ENCODE measurements at regions not wholly inside any gene's neighbourhood (a gene's known extent, or its start where the extent isn't known, plus 50 kb on each side); places are given as distances from the start of the nearest gene placed in this dataset.
"Not testable (repeated sequence)": the region's sequence is repeated elsewhere in the genome, so short reads cannot be mapped to it uniquely, and the experiment has no call there.

DNA sequence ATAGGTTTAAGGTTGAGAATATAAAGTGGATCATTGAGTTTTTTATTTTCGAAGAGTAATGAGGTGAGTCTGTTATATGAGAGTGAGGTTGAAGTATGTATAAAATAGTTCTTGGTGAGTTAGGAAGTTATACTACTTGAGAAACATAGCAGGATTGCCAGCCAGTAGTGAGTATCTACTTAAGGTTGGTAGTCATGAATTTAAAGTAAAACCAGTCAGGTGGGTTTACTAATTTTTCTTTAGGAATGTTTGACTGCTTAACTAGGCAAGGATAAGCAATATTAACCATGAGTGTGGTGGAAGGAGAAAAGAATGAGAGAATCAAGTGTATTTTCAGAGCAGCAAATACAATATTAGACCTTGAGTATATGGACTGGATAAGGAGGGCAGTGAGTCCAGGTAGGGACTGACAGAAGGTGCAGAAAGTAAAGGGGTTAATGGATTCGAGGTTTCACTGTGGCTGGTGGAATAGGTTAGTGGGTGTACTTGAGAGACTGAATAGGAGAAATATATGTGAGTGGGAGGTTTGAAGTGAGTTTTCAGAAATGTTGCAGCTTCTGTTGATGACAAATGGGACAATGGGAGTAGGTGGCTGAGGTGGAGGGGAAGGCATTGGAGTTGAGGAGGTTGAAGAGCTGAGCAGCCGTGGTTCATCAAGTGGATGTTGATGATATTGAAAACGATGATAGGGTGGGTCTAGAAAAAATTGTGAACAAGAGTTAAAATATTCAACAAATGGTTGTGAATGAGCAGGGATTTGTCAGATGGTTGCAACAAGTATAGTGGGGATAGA lies 232.5 kb upstream of the ASCC3 start:
- DNase-seq (ENCODE audit: low spot score), result no peak

DNA sequence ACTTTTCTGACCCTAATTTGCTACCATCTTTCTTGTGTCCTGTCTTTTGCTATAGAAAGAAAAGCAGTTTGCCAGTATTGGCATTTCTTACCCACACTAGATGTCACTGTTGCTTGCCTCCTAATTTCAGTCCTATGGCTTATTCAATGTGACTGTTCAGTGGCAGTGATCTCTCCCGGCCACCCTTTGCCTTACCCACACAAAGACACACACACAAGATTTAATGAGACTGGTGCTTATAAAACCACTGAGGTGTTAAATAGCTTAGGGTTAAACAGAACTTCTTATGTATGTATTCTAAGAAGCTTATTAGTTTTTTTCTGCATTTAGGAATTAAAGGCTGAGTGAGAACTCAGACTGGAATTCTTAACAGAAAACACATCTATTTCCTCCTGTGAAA lies 233.6 kb upstream of the ASCC3 start:
- no peak for DNase-seq (ENCODE audit: low spot score)

- DNase-seq (ENCODE audit: low spot score), result no peak
These were observed 235.2 kb upstream of the ASCC3 start for GRCh38 chr6:101116337-101116736.

DNA sequence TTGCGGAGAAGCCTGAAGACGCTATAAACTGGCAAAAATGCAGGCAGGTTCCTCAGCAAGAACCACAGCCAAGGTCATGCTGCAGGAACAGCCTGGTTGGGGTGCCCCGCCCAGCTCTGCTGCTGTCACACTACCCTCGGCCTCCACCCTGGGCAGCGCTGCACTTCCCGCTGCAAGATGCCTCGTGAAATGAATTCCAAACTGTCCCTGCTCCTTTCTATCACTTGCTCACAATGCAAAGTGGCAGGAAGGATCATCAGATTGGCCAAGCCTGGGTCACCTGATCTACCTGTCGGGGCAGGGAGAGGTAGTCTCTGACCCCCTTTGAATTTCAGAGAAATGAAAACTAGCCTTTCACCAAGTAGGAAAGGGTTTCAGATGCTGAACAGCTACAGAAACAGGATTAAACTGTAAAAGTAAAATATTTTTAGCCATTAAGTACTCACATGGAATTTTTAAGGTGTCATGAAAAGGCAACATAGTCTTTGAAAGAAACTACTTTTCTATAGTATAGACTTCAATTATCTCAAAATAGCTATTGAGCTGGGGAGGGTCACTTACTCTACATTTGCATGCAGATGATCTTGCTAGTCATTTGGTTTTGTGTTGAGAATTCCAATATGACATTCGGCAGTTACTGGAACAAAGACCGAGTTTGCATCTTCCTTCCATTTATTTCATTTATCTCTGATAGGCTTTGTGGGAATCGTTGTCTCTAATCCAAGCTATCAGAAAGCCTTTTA lies 236.4 kb upstream of the ASCC3 start:
- DNase-seq (ENCODE audit: low spot score), result no peak

- no peak for DNase-seq (ENCODE audit: low spot score)
These were observed 236.9 kb upstream of the ASCC3 start for GRCh38 chr6:101118136-101118396.

DNA sequence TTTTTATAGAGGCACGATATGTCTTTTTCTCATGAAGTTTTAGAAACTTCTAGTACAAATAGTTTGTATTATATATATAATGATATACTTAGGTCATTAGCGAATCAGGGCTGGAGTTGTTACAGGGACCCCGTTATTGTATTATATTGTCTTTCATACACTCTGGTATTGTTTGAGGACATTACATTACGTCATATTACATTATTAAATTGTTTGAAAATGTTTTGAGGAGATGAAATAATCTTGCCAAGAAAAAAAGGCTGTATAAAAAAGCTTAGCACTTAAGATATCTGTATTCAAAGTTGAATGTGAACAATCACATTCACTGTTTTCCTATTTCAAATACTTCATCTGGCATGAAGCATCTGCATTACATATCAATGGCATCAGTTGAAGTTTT lies 239.6 kb upstream of the ASCC3 start:
- DNase-seq (ENCODE audit: low spot score), result no peak

GRCh38 chr6:101125380-101125971 lies 244.3 kb upstream of the ASCC3 start:
- no peak for DNase-seq (ENCODE audit: low spot score)

DNA sequence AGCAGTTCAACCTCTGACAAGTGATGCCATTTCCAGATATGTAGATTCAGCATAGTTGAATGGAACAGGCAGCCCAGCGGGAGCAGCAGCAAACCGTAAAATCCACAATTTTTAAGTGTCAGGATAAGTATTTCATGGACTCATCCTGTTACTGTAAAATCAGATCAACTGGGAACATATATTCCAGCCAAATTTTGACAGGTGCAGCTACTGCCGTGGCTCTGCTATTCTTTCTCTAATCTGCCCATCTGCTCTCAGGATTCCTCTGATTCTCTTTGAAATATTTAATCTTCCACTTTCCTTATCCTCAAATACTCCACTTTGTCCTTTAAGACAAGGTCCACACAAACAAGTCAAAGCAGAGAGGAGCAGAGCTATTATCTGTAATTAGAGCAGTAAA lies 245.4 kb upstream of the ASCC3 start:
- no peak for DNase-seq (ENCODE audit: low spot score)

DNA sequence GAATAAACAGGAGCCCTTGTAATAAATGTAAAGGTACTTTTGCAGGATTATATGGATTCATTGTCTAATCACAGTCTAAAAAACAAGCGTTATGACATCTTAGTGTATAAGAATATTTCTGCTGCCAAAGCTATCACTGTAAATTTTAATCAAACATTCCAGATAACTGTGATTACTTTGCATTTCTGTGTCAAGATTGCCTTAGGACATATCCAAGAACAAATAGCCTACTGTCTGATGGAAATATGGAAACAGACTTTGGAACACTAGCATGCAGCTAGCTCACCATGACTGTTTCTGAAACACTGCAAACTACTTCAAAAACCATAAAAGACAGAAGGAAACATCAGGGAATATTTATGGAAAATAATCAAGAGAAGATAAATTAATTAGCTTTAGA lies 248.7 kb upstream of the ASCC3 start:
- DNase-seq (ENCODE audit: low spot score), result no peak

DNA sequence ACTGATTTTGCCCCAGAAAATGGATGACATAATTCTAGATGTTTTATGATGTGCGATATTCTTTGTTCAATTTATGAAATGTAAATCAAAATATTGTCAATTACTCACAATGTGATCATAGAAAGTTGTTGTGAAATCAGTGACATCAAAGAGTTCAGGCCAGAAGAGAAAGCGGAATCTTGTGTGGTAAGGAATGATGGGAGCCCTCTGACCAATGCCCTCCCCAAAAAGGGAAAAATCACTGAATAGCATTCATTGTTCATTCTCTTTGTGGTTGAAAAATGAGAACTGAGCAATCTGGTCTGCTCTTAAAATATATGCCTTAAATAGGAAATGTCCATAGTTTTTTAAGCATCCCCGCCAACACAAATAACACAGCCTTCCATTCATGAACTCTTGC lies 247.1 kb upstream of the GRIK2 start:
- DNase-seq (ENCODE audit: low spot score), result no peak

DNA sequence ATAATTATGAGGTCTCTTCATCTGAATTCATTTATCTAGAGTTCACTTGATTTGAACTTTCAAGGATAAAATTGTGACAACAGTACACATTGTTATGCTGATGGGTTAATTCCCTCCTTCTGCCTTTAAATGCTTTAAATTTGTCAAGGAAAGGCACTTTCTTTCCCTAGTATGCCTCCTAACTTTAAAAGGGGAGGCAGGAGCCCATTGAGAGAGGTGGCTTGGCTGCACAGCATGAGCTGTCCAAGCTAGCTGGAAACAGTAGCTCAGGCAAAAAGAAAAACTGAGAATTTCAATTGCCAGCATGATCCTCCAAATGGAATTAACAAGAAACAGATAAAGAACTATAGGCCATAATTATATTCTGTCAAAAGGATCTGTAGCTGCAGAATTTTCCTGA lies 243.3 kb upstream of the GRIK2 start:
- DNase-seq (ENCODE audit: low spot score), result no peak

- DNase-seq (ENCODE audit: low spot score), result not testable (repeated sequence)
These were observed 235.9 kb upstream of the GRIK2 start for GRCh38 chr6:101157638-101158037.

DNA sequence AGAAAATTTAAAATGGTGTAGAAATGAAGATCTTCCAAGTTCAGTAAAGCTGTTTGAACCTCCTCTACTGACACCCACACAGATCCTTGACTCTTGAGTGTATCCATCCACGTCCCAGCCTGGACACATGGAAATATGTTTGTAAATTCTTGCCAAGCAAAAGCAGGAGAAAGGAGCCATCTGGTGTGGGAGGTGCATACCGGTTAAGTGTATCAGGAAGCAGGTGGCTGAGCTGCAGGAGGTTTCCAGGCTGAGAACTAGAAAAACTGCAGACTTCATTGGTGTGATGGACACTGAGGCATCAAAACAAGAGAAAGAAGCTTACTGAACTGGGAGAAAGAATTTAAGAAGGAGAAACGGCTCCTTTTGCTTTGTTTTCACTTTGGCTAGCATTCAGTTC lies 229.9 kb upstream of the GRIK2 start:
- DNase-seq (ENCODE audit: low spot score), result no peak

GRCh38 chr6:101167638-101168037 lies 225.9 kb upstream of the GRIK2 start:
- DNase-seq (ENCODE audit: low spot score), result no peak

- not testable (repeated sequence) for DNase-seq (ENCODE audit: low spot score)
These were observed 222.5 kb upstream of the GRIK2 start for GRCh38 chr6:101171049-101171448.

DNA sequence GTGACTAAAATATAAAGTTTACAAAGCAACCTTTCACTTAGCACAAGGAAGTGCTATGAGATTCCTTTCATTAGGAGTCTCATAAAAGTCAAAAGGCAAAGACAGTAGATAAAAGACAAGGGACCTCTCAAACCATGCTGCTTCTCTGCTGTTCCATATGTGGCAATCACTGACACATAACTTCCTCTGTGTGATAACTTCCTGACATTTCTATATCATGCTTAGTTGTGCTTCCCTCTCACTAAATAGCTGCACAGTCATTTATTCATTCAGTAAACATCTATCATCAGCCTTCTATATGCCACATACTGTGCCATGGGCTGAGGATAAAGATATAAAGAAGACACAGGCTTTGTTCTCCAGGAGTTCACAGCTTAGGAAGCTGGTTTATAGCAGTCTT lies 214.8 kb upstream of the GRIK2 start:
- DNase-seq (ENCODE audit: low spot score), result no peak

GRCh38 chr6:101181006-101181405 lies 212.5 kb upstream of the GRIK2 start:
- DNase-seq (ENCODE audit: low spot score), result no peak

DNA sequence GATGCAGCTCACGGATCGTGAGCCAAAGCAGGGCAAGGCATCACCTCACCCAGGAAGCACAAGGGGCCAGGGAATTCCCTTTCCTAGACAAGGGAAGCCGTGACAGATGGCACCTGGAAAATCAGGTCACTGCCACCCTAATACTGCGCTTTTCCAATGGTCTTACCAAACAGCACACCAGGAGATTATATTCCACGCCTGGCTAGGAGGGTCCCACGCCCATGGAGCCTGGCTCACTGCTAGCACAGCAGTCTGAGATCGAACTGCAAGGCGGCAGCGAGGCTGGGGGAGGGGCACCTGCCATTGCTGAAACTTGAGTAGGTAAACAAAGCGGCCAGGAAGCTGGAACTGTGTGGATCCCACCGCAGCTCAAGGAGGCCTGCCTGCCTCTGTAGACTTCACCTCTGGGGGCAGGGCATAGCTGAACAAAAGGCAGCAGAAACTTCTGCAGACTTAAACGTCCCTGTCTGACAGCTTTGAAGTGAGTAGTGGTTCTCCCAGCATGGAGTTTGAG lies 205.2 kb upstream of the GRIK2 start:
- DNase-seq (ENCODE audit: low spot score), result not testable (repeated sequence)

DNA sequence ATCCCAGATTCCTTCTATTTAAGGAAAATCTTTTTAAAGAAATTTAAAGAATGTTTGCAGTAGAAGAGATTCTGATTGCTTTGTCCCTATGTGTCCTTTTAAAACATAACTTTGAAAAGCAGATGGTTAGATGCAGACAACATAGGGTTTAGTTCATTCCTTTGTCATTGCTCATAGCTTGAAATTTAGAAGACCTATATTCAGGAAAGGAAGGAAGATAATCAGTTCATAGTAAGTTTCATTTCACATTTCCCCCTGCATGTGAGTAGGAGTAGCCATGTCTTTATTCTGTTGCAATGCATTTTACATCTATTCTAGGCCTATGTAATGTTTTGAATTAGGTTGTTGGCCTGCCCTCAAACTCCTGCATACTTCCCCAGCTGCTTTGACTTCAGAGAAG lies 197.9 kb upstream of the GRIK2 start:
- DNase-seq (ENCODE audit: low spot score), result no peak

GRCh38 chr6:101199441-101199840 lies 194.1 kb upstream of the GRIK2 start:
- no peak for DNase-seq (ENCODE audit: low spot score)

DNA sequence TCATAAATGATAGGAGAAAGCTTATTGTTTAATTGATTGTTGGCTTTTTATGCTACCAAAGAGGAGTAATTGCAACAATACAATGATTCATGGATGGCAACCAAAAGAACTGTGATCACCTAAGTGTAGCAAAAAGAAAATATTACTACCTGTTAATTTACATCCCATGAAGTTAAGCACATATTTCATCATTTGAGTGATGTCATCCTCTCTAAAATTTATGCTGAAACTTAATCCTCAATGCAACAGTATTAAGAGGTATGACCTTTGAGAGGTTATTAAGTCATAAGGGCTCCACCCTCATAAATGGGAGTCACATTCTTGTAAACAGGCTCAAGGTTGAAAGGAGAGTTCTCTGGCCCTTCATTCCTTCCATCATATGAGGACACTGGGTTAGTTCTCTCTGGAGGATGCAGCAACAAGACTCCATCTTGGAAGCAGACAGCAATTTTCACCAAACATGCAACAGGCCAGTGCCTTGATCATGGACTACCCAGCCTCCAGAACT lies 190.6 kb upstream of the GRIK2 start:
- DNase-seq (ENCODE audit: low spot score), result no peak

GRCh38 chr6:101203664-101204063 lies 189.8 kb upstream of the GRIK2 start:
- no peak for DNase-seq (ENCODE audit: low spot score)

GRCh38 chr6:101208152-101208551 lies 185.4 kb upstream of the GRIK2 start:
- no peak for DNase-seq (ENCODE audit: low spot score)
